DMS114 treated with DMSO at 0.1 percent for 48 hours (cell line): ENCODE measurements at regions not wholly inside any gene's neighbourhood (a gene's known extent, or its start where the extent isn't known, plus 50 kb on each side); places are given as distances from the start of the nearest gene placed in this dataset.

Experiments used
- DNase-seq: peaks from one replicate; lab custom pipeline; 2025; ENCODE audit not compliant: unreplicated experiment; lab: John Stamatoyannopoulos, UW

DNA sequence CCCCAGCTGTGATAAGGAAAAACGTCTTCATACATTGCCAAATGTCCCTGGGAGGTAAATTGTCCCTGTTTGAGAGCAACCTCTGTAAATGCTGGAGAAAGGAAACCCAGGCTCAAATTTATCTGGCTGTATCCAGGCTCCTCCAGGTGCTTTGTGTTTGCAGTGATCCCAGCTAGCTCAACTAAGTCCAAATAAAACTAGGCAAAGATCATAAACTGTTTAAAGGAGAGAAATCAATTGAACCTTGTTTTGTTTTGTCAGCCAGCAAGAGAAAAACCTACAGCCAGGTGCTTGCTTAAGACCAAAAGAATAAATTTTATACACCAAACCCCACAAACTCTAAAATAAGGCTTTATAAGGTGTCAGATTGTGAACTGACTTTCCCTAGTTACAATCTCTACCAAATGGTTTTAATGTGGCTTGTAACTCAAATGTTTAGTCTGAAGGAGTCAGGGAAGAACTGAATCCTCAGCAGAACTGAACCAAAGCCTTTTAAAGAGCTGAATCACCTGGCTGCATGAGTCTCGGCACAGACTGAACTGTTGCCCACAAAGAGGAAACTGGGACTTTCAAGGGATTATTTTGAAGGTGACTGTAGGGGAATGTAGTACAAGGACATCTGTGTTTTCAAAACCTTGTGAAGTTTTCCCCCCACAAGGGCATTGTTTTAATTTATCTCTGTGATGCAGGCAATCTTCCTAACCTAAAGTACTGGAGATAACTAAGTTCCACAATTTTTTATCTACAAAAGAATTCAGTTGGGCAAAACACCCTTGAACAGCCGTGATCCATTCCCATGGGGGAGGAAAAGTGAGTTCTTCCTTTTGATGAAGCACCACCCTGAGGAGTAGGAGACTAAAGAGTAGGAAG is 201.7 kb upstream of the TARS1 start:
- no peak for DNase-seq

DNA sequence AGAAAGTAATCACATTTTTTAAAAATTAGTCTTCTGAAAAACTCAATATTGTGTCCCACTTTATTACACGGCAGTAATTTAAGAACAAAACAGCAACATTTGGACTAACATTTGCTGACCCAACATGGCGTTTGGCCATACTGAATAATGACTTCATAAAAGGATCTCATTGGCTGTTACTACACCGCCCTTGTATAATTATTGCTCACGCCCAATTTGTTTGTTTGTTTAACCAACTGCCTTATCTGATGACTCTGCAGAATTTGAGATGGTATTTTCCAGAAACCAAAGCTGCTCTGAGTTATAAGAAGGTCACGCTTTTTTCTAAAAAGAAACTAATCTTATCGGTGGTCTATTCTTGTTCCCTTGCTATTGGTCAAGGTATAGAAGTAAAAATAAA is 200.2 kb upstream of the TARS1 start:
- DNase-seq, result no peak

DNA sequence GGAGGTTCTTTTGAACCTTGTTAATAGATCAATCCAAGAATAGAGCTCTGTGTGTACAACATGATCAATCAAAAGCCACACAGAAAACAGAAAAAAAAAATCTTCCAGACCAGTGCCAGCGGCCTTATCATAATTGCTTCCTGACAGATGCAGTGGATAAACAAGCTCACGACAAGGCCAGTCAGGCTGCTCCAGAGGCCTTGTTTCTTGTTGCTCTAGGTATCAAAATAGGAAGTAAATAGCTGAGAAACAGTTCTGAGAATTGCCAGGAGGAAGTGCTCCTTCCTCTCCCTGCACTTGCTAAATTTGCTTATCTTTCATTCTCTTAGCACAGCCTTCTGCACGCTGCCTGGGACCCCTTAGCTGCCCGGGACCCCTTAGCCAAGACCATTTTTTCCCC is 199.0 kb upstream of the TARS1 start:
- no peak for DNase-seq

GRCh38 chr5:33242277-33242676 is 198.5 kb upstream of the TARS1 start:
- no peak for DNase-seq

DNA sequence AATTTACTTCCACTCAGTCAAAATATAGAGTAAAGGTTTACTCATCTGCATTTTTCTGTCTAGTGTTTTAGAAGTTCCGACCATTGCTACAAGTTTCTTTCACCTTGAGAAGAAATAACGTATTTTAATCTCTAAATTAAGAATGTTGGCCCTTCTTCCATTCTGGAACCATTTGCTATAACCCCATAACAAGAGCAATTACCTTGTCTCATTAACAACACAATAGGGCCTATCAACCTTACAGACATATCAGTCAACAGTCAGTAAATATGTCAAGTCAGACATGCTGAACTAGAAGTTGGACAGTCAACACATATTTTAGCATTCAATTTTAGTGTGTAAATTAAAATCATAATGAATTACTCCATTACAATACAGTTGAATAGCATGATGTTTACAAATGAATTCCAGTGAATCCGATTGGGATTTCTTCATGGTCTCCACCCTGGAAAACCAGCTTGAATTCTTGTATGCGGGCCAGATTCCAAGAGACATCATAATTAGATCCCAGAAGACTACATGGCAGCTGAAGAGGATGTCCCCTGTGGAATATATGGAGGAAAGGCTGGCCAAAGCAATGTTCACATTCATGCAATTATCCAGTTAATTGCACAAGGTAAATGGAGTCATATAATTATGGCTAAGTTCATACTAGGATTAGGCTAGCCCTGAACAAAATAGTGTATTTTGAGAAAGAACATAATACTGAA is 196.2 kb upstream of the TARS1 start:
- no peak for DNase-seq

GRCh38 chr5:33254579-33254978 is 186.2 kb upstream of the TARS1 start:
- DNase-seq, result no peak

DNA sequence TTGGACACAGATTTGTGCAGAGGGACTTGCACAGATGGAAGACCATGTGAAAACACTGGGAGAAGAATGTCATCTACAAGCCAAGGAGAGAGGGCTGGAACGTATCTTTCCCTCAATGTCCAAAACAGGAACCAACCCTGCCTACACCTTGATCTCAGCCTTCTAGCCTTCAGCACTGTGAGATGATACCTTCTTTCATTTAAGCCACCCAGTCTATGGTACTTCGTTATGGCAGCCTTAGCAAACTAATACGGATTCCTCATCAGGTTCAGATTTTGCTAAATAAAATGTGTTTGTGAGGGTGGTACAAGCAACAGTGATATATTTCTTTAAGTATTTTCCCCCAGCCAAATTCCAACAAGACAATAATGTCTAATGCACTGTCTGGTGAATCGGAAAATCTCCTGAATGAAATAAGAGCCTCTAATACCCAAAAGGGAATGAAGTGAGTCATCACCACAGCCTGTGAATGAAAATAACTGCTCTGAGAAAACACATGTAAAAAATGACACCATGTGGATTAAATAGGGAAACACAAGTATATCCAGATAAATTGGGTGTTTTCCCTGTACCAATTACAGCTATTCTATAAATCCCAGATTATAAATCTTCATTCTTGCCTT is 182.8 kb upstream of the TARS1 start:
- DNase-seq, result no peak

DNA sequence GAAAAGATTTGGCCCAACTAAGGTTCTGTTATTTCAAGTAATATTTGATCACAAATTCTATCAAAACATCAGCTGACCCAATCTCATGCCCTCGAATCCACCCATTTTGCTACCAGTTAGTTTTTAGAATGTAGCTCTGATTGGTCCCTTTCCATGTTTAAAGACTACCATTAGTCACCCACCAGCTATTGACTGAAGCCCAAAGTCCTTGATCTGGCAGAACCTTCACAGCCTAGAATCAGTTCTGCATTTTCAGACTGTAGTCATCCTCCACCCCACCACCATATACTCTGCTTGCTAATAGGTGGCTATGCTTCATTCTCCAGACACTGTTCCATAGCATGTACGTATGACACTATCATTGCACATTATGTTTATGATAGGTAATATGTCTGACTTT is 182.2 kb upstream of the TARS1 start:
- no peak for DNase-seq

- no peak for DNase-seq
Measured at GRCh38 chr5:33260098-33260497, 180.7 kb upstream of the TARS1 start.

DNA sequence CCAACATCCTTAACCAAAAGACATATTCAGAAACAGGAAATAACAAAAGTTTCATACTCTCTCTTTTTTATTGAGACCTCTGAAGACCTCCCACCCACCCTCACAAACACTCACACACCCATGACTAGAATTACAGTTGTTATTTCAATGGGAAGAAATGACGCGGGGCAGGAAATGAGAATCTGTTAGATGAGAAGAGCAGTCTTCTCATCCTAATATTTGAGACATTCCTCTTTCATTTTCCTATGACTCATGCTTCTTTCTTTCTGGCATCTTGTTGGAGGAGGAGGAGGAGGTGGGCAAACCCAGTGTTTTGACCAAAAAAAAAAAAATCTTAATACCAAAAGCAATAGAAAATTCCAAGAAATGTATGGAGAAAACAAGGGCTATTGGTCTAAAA is 179.5 kb upstream of the TARS1 start:
- DNase-seq, result no peak

DNA sequence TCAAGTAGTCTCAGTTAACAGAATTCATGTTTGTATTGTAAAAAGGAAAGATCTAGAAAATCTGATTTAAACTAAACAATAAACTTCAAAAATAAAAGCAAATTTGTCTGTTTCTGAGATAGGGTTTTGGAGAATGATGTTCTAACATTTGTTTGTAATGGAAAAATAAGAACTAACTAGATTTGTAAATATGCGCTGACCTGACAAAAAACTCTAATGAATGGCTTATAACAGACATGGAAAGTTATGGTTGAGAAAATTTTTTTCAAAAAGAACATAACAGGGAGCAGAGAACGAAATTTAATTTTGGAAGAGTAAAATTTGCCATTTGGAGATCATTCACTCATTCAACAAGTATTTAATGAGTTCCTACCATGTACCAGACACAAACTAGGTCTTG is 179.0 kb upstream of the TARS1 start:
- no peak for DNase-seq

- DNase-seq, result no peak
Measured at GRCh38 chr5:33267801-33268200, 173.0 kb upstream of the TARS1 start.

DNA sequence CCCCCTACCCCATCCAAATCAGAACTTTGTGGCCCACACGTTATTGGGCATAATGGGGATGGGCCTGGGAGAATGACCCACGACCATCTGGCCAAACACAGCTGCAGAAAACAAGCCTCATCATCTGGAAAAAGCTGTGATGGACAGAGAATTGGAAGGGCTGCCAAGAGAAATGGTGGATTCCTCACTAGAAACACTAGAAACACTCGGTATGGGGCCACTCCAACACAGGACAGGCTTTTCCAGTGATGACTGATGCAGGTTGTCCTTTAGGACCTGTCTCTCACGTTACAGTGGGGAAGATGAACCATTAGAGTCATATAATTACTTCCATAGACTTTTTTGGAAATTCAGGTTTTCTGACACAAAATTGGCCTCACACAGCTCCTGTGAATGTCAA is 172.4 kb upstream of the TARS1 start:
- DNase-seq, result no peak

DNA sequence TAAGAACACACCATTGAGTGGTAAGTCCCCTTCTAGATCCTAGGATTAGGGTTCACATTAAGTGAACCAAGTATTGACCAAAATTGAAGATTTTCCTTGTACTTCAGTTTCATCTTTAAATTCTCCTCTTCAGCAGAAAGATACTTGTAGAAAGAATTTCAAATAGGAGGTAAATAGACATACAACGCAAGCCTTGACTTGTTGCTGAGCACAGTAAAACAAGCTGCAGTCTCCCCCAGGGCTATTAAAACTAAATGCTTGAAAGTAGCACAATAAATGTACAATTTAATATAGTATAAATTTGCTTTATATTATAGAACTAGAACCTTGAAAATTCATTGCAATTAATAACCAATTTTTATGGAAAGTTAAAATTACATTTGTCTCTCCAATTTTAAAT is 170.1 kb upstream of the TARS1 start:
- DNase-seq, result no peak

GRCh38 chr5:33271606-33272005 is 169.2 kb upstream of the TARS1 start:
- no peak for DNase-seq

DNA sequence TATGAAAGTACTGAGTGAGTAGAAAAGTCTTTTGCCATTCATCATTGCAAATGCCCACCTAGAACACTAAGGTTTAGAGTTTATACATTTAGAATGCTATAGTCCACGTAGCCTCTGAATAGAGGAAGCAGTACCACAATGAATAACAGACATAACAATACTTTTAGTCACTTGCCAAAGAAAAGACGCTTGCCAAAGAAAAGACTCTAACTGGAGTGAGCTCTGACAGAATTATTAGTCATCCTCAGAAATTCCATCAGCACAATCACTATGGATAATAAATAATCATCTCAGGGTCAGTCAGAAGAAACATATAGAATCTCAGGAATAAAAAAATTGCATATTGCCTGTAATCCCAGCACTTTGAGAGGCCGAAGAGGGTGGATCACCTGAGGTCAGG is 168.5 kb upstream of the TARS1 start:
- no peak for DNase-seq

DNA sequence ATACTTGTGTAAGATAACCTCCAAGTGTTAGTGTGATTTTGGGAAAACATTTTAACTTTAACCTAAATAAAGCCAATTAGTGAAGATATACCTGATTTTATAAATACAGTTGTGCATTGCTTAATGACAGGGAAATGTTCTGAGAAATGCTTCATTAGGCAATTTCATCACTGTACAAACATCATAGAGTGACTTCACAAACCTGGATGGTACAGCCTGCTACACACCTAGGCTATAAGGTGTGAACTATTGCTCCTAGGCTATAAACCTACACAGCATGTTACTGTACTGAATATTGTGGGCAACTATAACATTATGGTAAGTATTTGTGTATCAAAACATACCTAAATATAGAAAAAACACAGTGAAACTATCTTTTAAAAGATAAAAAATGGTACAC is 166.8 kb upstream of the TARS1 start:
- DNase-seq, result no peak

GRCh38 chr5:33275391-33275790 is 165.4 kb upstream of the TARS1 start:
- DNase-seq, result no peak

DNA sequence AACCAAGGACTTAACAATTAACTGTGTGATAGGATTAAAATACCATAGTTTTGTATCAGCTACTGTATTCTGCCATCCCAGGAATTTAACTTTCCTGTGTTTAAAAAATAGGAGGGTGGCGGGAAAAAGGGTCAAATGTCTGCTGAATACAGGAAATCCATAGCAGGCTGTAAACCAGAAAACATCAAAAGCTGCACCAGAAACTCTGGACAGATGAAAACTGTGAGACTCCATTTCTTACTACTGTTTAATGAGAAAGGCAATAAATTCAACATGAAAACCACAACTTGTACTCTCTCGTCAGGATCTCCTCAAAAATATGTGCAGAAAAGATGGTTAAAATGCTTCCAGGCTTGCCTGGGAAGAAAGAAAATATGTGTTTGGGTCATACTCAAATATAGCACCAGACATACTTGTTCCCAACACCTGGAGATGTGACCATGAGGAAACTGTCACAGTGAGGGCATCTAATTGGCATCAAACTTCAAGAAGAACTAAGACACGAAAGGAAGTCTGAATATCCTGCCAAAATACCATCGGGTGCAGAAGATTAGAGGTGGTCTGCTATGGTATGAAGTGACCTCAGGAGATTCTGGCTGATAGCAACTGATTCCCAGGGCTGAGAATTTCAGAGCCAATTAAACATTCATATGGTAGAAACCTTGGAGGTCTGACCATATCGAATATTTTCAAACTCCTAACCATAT is 164.7 kb upstream of the TARS1 start:
- no peak for DNase-seq

- no peak for DNase-seq
Measured at GRCh38 chr5:33276628-33276950, 164.2 kb upstream of the TARS1 start.

DNA sequence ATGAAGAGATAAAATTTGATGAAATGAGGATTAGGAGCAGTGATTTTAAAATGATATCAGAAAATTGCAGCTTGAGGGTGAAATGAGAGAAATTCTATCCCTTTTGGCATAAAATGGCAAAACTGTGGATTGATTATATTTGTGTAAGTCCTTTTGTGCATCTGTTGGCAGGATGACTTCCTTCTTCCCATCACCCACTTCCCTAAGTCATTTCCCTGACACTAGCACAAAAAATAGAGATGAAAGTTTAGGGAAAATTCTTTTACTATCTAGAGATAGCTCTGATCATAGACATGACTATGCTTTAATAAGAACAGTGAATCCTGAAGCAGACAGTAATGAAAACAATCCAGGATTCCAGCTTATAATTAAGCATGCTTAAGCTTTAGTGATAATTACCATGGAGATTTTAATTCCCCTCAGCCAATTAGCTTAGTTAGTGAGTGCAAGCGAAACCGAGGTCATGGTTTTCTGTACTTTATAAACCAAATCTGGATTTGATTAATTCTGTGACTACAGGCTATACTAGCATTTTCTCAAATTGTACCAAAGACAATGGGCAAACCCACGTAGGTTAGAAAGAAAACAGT is 163.6 kb upstream of the TARS1 start:
- no peak for DNase-seq
